H1 (cell line): ENCODE measurements at regions not wholly inside any gene's neighbourhood (a gene's known extent, or its start where the extent isn't known, plus 50 kb on each side); places are given as distances from the start of the nearest gene placed in this dataset.

Experiments
- CTCF ChIA-PET: fragments of 300-600 bp; sonication (Branson Sonifier 250); formaldehyde crosslinking; loops from one replicate; lab custom pipeline; 2021; ENCODE audit not compliant: partially characterized antibody; lab: Charles Lee
- POLR2A ChIA-PET: fragments of 300-600 bp; sonication (Branson Sonifier 250); formaldehyde crosslinking; loops from one replicate; lab custom pipeline; 2021; ENCODE audit warnings: inconsistent platforms; ENCODE audit not compliant: partially characterized antibody; lab: Charles Lee
- DNase-seq, 2 experiments: peaks; one replicate each; pipeline versions ENCODE4 v3.0.0 to v3.0.0-alpha.2; 2010 to 2022; ENCODE audit warnings: low spot score in 2 of 2, low read depth in 1 of 2, mixed read lengths in 1 of 2
- FAIRE-seq: peaks from 2 replicates; lab custom pipeline; 2011; peaks lifted over from hg19 to GRCh38; lab: Jason Lieb, UNC
- H2AFZ ChIP-seq: 2 replicates; pipeline ENCODE4 v1.8.1; 2012; ENCODE audit warnings: low read length, inconsistent platforms
- H2AK5ac ChIP-seq: 2 replicates; pipeline ENCODE4 v1.6.1; 2013; ENCODE audit warnings: low read depth, low read length
- H2BK120ac ChIP-seq: replicated peaks from 2 replicates; pipeline ENCODE3; 2013; ENCODE audit warnings: low read depth, low read length, inconsistent platforms
- H2BK12ac ChIP-seq: 2 replicates; pipeline ENCODE4 v1.6.1; 2013; ENCODE audit warnings: low read depth, low read length
- H2BK15ac ChIP-seq: 2 replicates; pipeline ENCODE4 v1.6.1; 2013; ENCODE audit warnings: low read length
- H2BK20ac ChIP-seq: 2 replicates; pipeline ENCODE4 v1.6.1; 2013; ENCODE audit warnings: low read length
- H2BK5ac ChIP-seq: 2 replicates; pipeline ENCODE4 v1.6.1; 2013; ENCODE audit warnings: low read depth, low read length
- H3K14ac ChIP-seq: 2 replicates; pipeline ENCODE4 v1.6.1; 2013; ENCODE audit warnings: inconsistent platforms; ENCODE audit not compliant: insufficient read length
- H3K18ac ChIP-seq: 2 replicates; pipeline ENCODE4 v1.6.1; 2013; ENCODE audit warnings: low read length; ENCODE audit errors: extremely low read depth
- H3K23ac ChIP-seq: 2 replicates; pipeline ENCODE4 v1.6.1; 2013; ENCODE audit warnings: inconsistent platforms; ENCODE audit not compliant: insufficient read length
- H3K23me2 ChIP-seq: 2 replicates; pipeline ENCODE4 v1.6.1; 2013; ENCODE audit warnings: low read depth, low read length
- H3K27ac ChIP-seq: 2 replicates; pipeline ENCODE4 v1.6.1; 2011; ENCODE audit warnings: low read depth, low read length, inconsistent platforms
- H3K27me3 ChIP-seq, 4 experiments: replicated peaks in 1 of 4; 1 replicate in 1 of 4; 2 replicates in 3 of 4; pipeline versions ENCODE4 v1.6.1 to v1.8.1; 2011 to 2013; ENCODE audit warnings: low read length in 3 of 4, mild to moderate bottlenecking in 3 of 4, inconsistent platforms in 2 of 4, mixed read lengths in 2 of 4, moderate library complexity in 1 of 4; ENCODE audit not compliant: control insufficient read depth in 3 of 4, insufficient read depth in 3 of 4; ENCODE audit errors: extremely low read depth in 1 of 4
- H3K36me3 ChIP-seq, 4 experiments: 2 replicates each; pipeline versions ENCODE4 v1.6.1 to v1.8.1; 2011 to 2013; ENCODE audit warnings: mild to moderate bottlenecking in 4 of 4, low read length in 3 of 4, moderate library complexity in 2 of 4, control low read depth in 1 of 4, inconsistent platforms in 1 of 4; ENCODE audit not compliant: insufficient read depth in 4 of 4, control insufficient read depth in 2 of 4
- H3K4ac ChIP-seq: replicated peaks from 2 replicates; pipeline ENCODE3; 2013; ENCODE audit warnings: low read length, low read depth, mixed read lengths, inconsistent platforms; ENCODE audit not compliant: insufficient read length
- H3K4me1 ChIP-seq, 4 experiments: replicated peaks in 1 of 4; 1 replicate in 1 of 4; 2 replicates in 3 of 4; pipeline versions ENCODE4 v1.6.1 to v1.8.1; 2011 to 2013; ENCODE audit warnings: low read length in 3 of 4, inconsistent platforms in 2 of 4, mixed read lengths in 1 of 4; ENCODE audit not compliant: insufficient read depth in 4 of 4, control insufficient read depth in 3 of 4
- H3K4me2 ChIP-seq, 2 experiments: 2 replicates each; pipeline versions ENCODE4 v1.6.1 to v1.8.1; 2011 to 2013; ENCODE audit warnings: low read depth in 2 of 2, low read length in 2 of 2, control low read depth in 1 of 2, inconsistent platforms in 1 of 2, mild to moderate bottlenecking in 1 of 2; ENCODE audit not compliant: insufficient read depth in 1 of 2
- H3K4me3 ChIP-seq, 4 experiments: fragments of 200-600, 300-600 bp in 1 of 4; sonication (generic), shearing (Covaris generic), sonication (Bioruptor Twin) in 1 of 4; 2 replicates each; pipeline versions ENCODE4 v1.5.1 to v1.8.1; 2011 to 2016; ENCODE audit warnings: low read length in 4 of 4, low read depth in 3 of 4, control low read depth in 2 of 4, inconsistent platforms in 2 of 4, mild to moderate bottlenecking in 2 of 4, mixed read lengths in 1 of 4, moderate library complexity in 1 of 4; ENCODE audit not compliant: insufficient read depth in 2 of 4; ENCODE audit errors: extremely low read depth in 1 of 4
- H3K56ac ChIP-seq: replicated peaks from 2 replicates; pipeline ENCODE3; 2013; ENCODE audit warnings: low read depth, mild to moderate bottlenecking, mixed read lengths, low read length, inconsistent platforms; ENCODE audit not compliant: insufficient read length
- H3K79me1 ChIP-seq: 2 replicates; pipeline ENCODE4 v1.6.1; 2013; ENCODE audit warnings: low read depth, low read length, control low read depth
- H3K79me2 ChIP-seq, 2 experiments: 2 replicates each; pipeline versions ENCODE4 v1.6.1 to v1.8.1; 2012 to 2013; ENCODE audit warnings: low read length in 2 of 2, mild to moderate bottlenecking in 2 of 2, inconsistent platforms in 1 of 2; ENCODE audit not compliant: insufficient read depth in 2 of 2, control insufficient read depth in 1 of 2
- H3K9ac ChIP-seq, 4 experiments: replicated peaks in 1 of 4; 1 replicate in 1 of 4; 2 replicates in 3 of 4; pipeline versions ENCODE4 v1.6.1 to v1.8.1; 2011 to 2013; ENCODE audit warnings: low read depth in 3 of 4, low read length in 3 of 4, control low read depth in 2 of 4, mild to moderate bottlenecking in 2 of 4, moderate library complexity in 2 of 4, inconsistent platforms in 1 of 4; ENCODE audit errors: extremely low read depth in 1 of 4
- H3K9me3 ChIP-seq, 2 experiments: 2 replicates each; pipeline versions ENCODE4 v1.6.1 to v1.8.1; 2012 to 2013; ENCODE audit warnings: mild to moderate bottlenecking in 2 of 2, moderate library complexity in 2 of 2, control low read depth in 1 of 2, inconsistent platforms in 1 of 2, low read depth in 1 of 2, low read length in 1 of 2, mixed read lengths in 1 of 2; ENCODE audit not compliant: insufficient read depth in 2 of 2
- H4K20me1 ChIP-seq, 2 experiments: replicated peaks in 1 of 2; 2 replicates each; pipeline versions ENCODE3 to v1.8.1; 2011 to 2013; ENCODE audit warnings: inconsistent platforms in 2 of 2, low read length in 2 of 2, mild to moderate bottlenecking in 1 of 2; ENCODE audit not compliant: insufficient read depth in 2 of 2, control insufficient read depth in 1 of 2
- H4K5ac ChIP-seq: 2 replicates; pipeline ENCODE4 v1.6.1; 2013; ENCODE audit warnings: low read length, low read depth, mixed read lengths, inconsistent platforms; ENCODE audit not compliant: insufficient read length
- H4K8ac ChIP-seq: 2 replicates; pipeline ENCODE4 v1.8.0; 2013; ENCODE audit warnings: mild to moderate bottlenecking, moderate library complexity, low read length, inconsistent platforms; ENCODE audit not compliant: insufficient read depth; ENCODE audit errors: extremely low read depth
- H4K91ac ChIP-seq: replicated peaks from 2 replicates; pipeline ENCODE3; 2013; ENCODE audit warnings: low read length, mixed read lengths, inconsistent platforms; ENCODE audit not compliant: insufficient read length
- CREB1 ChIP-seq: IDR thresholded peaks from 2 replicates; pipeline ENCODE4 v1.6.1; 2012; ENCODE audit warnings: inconsistent platforms
- GABPA ChIP-seq: IDR thresholded peaks from 2 replicates; pipeline ENCODE4 v1.6.1; 2011; ENCODE audit warnings: mild to moderate bottlenecking, low read length, moderate library complexity, borderline replicate concordance; ENCODE audit not compliant: insufficient read depth
- HDAC2 ChIP-seq, 2 experiments: fragments of 300-600 bp in 1 of 2; sonication (generic) in 1 of 2; IDR thresholded peaks; 2 replicates each; pipeline ENCODE4 v1.6.1; 2011 to 2012; ENCODE audit warnings: low read depth in 2 of 2, low read length in 2 of 2, mild to moderate bottlenecking in 2 of 2, moderate library complexity in 2 of 2, borderline replicate concordance in 1 of 2, inconsistent platforms in 1 of 2
- JUN ChIP-seq: IDR thresholded peaks from 2 replicates; pipeline ENCODE4 v1.6.1; 2011; ENCODE audit warnings: low read depth, mild to moderate bottlenecking, improper control_type of control experiment, low read length
- JUND ChIP-seq: IDR thresholded peaks from 2 replicates; pipeline ENCODE4 v1.6.1; 2011; ENCODE audit warnings: mild to moderate bottlenecking, improper control_type of control experiment, low read length
- KDM4A ChIP-seq: IDR thresholded peaks from one replicate; pipeline ENCODE4 v1.7.1; 2012; ENCODE audit warnings: low read depth, mild to moderate bottlenecking, moderate library complexity, low read length, inconsistent platforms; ENCODE audit not compliant: severe bottlenecking
- NRF1 ChIP-seq: IDR thresholded peaks from 2 replicates; pipeline ENCODE4 v1.6.1; 2011; ENCODE audit warnings: mild to moderate bottlenecking, low read depth, low read length, improper control_type of control experiment
- SIN3A ChIP-seq, 2 experiments: IDR thresholded peaks in 1 of 2; conservative IDR thresholded peaks in 1 of 2; 2 replicates each; pipeline ENCODE4 v1.6.1; 2011 to 2012; ENCODE audit warnings: low read length in 2 of 2, improper control_type of control experiment in 1 of 2, low read depth in 1 of 2, mild to moderate bottlenecking in 1 of 2
- TAF7 ChIP-seq: optimal IDR thresholded peaks from 2 replicates; pipeline ENCODE3; 2011; ENCODE audit warnings: low read depth, mild to moderate bottlenecking, inconsistent platforms, low read length, moderate library complexity, borderline replicate concordance
- TEAD4 ChIP-seq: IDR thresholded peaks from 2 replicates; pipeline ENCODE4 v1.6.1; 2012; ENCODE audit warnings: low read depth, low read length, inconsistent platforms, mixed read lengths
- whole genome bisulfite sequencing, 2 experiments: shearing (Covaris generic) in 1 of 2; methylation state at CpG; one replicate each; pipeline versions ENCODE4 v1.1.6 to v1.1.7; 2013 to 2015; ENCODE audit warnings: low lambda C conversion rate in 2 of 2, mixed read lengths in 2 of 2, inconsistent platforms in 1 of 2, low coverage in 1 of 2, missing lambda C conversion rate in 1 of 2; ENCODE audit not compliant: insufficient replicate concordance in 2 of 2, insufficient coverage in 1 of 2, insufficient read length in 1 of 2; ENCODE audit errors: extremely low coverage in 1 of 2, missing lambda C conversion rate in 1 of 2; 5-methylcytosine and 5-hydroxymethylcytosine counted together
- TF ChIP-seq, protein P1 (sequence below): IDR thresholded peaks from 2 replicates; pipeline ENCODE4 v1.6.1; 2012; ENCODE audit warnings: inconsistent platforms

GRCh38 chr1:244163861-244164510 lies 112.9 kb downstream of the ZBTB18 start:
- H3K18ac ChIP-seq: no peak overlapping the region
- ChIA-PET POLR2A (no interaction called here), CTCF (interaction anchor here (2.0 kb wide), 1 partner anchor 9 kb away, joined by 5 read pairs; no protein-coding TSS in a partner anchor)
- H3K79me1 ChIP-seq: no peaks in the 10 kb centered on the region
- H4K8ac ChIP-seq: peak overlapping the region; percentile 77; the same call in 1 of the 2 replicates
- H2BK5ac ChIP-seq: peak overlapping the region; percentile 72; the same call in 1 of the 2 replicates
- no peaks in the 10 kb centered on the region for H3K79me2 ChIP-seq
- H2AFZ ChIP-seq: no peak overlapping the region
- no peak overlapping the region for H3K4ac ChIP-seq
- H4K91ac ChIP-seq: peak overlapping the region; percentile 81
- H3K9me3 ChIP-seq: 0 out of 4 replicates have a peak, but pooled peaks cover 0 to 2% of the 10 kb centered on the region in 2 experiments
- H3K23me2 ChIP-seq: no peaks in the 10 kb centered on the region
- no peak overlapping the region; a peak in 2 of 7 replicates for H3K9ac ChIP-seq
- peak overlapping the region; percentile 76; the same call in 1 of the 2 replicates for H2BK15ac ChIP-seq
- peak overlapping the region; percentile 0 to 54; a peak in 2 of 4 replicates for H3K4me2 ChIP-seq
- FAIRE-seq (no peak), DNase-seq (peak in 1 of 2 experiments; percentile 23)
- no peak overlapping the region for H4K5ac ChIP-seq
- H3K27me3 ChIP-seq: no peaks in the 10 kb centered on the region
- 74% methylated on average over 8 of the region's 8 CpGs; no CpG with 5 or more reads in 1 of the 2 experiments for WGBS, 2 experiments
- H2AK5ac ChIP-seq: peak overlapping the region; percentile 78; the same call in 1 of the 2 replicates
- no peak overlapping the region for H3K56ac ChIP-seq
- no peak overlapping the region for H3K23ac ChIP-seq
- peak overlapping the region; percentile 69 for H2BK12ac ChIP-seq
- H3K14ac ChIP-seq: no peak overlapping the region
- peak overlapping the region; percentile 67; the same call in 1 of the 2 replicates for H2BK20ac ChIP-seq
- peaks cover 6 to 15% (median 9%) of the 10 kb centered on the region in 4 experiments; a peak in 6 of 7 replicates for H3K4me1 ChIP-seq
- no peaks in the 10 kb centered on the region for H4K20me1 ChIP-seq
- H3K4me3 ChIP-seq: no peak overlapping the region
- no peaks in the 10 kb centered on the region for H3K36me3 ChIP-seq
- H3K27ac ChIP-seq: peak overlapping the region; percentile 13; the same call in 1 of the 2 replicates
- H2BK120ac ChIP-seq: no peak overlapping the region
- TF ChIP-seq TAF7 (no peak), JUND (peak; percentile 84), KDM4A (no peak), CREB1 (no peak), SIN3A (conservative IDR thresholded peaks at IDR 0.05 in 1 of 2, IDR thresholded peaks at IDR 0.05 in 1 of 2; ENCODE audit: low read depth in 1 of 2, low read length in 2 of 2) (no peak), GABPA (no peak), HDAC2 (IDR thresholded peaks at IDR 0.05; ENCODE audit: borderline replicate concordance in 1 of 2, low read depth in 2 of 2, low read length in 2 of 2) (no peak), NRF1 (no peak), JUN (peak; percentile 83), TEAD4 (peak; percentile 74; the same call in 1 of the 2 replicates)
- TF ChIP-seq, protein P1, sequence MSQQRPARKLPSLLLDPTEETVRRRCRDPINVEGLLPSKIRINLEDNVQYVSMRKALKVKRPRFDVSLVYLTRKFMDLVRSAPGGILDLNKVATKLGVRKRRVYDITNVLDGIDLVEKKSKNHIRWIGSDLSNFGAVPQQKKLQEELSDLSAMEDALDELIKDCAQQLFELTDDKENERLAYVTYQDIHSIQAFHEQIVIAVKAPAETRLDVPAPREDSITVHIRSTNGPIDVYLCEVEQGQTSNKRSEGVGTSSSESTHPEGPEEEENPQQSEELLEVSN: 0 out of 2 replicates have a peak, but pooled peaks have one; percentile 17
